Sigmoid colon (tissue), 6 donors: ENCODE measurements at regions not wholly inside any gene's neighbourhood (a gene's known extent, or its start where the extent isn't known, plus 50 kb on each side); places are given as distances from the start of the nearest gene placed in this dataset.

Experiments used
- DNase-seq: peaks from one replicate; pipeline ENCODE4 v3.0.0-alpha.2; 2019
- H3K27ac ChIP-seq, 4 donors: fragments of 200-600 bp; sonication (generic); one replicate each; pipeline ENCODE4 v1.5.1; 2016 to 2019; ENCODE audit warnings: mild to moderate bottlenecking in 1 of 4
- H3K27me3 ChIP-seq, 3 donors: fragments of 200-600 bp; sonication (generic); one replicate each; pipeline ENCODE4 v1.5.1; 2019; ENCODE audit warnings: mild to moderate bottlenecking in 1 of 3
- H3K36me3 ChIP-seq, 4 donors: fragments of 200-600 bp; sonication (generic); one replicate each; pipeline ENCODE4 v1.5.1; 2016 to 2019
- H3K4me1 ChIP-seq, 4 donors: fragments of 200-600 bp; sonication (generic); one replicate each; pipeline ENCODE4 v1.5.1; 2017 to 2019
- H3K4me3 ChIP-seq, 4 donors: fragments of 200-600 bp; sonication (generic); one replicate each; pipeline ENCODE4 v1.5.1; 2017 to 2019; ENCODE audit warnings: mild to moderate bottlenecking in 2 of 4, moderate library complexity in 1 of 4
- H3K9me3 ChIP-seq, 4 donors: fragments of 200-600 bp in 3 of 4; sonication (generic) in 3 of 4; one replicate each; pipeline versions ENCODE4 v1.5.1 to v1.6.1; 2013 to 2019
- CTCF ChIP-seq, 4 experiments: fragments of 450-650 bp in 3 of 4; fragments of 200-600 bp in 1 of 4; IDR thresholded peaks; one replicate each; pipeline ENCODE4 v1.5.1; 2016 to 2019; ENCODE audit warnings: antibody characterized with exemption in 4 of 4, mild to moderate bottlenecking in 3 of 4, moderate library complexity in 2 of 4
- EP300 ChIP-seq, 4 donors: sonication (generic); formaldehyde crosslinking; IDR thresholded peaks; one replicate each; pipeline ENCODE4 v1.6.1; 2017; ENCODE audit warnings: antibody characterized with exemption in 4 of 4
- POLR2A ChIP-seq, 2 donors: fragments of 450-650 bp; IDR thresholded peaks; one replicate each; pipeline ENCODE4 v1.6.1; 2016; ENCODE audit warnings: antibody characterized with exemption in 2 of 2, mild to moderate bottlenecking in 2 of 2, moderate library complexity in 2 of 2
- POLR2AphosphoS5 ChIP-seq, 4 donors: sonication (generic); formaldehyde crosslinking; IDR thresholded peaks; one replicate each; pipeline ENCODE4 v1.6.1; 2017; ENCODE audit warnings: antibody characterized with exemption in 4 of 4
- WGBS, 2 donors: extraction: QIAGEN DNeasy Blood & Tissue Kit; methylation state at CpG; one replicate each; pipeline ENCODE4 v1.1.7; 2013; 5-methylcytosine and 5-hydroxymethylcytosine counted together
- intact Hi-C: fragments of 100-400 bp; cut with DNase I; formaldehyde crosslinking; loops from one replicate; pipeline ENCODE4 v1.15.1; 2023
- donor health status: healthy with polysubstance abuse.
- donor health status: healthy.

GRCh38 chr11:92111287-92111686 is 113.3 kb upstream of the FAT3 start:
- H3K4me3 ChIP-seq: no peak overlapping the region
- H3K27ac ChIP-seq: no peak overlapping the region
- H3K36me3 ChIP-seq: no peaks in the 10 kb centered on the region
- DNase-seq: no peak
- peaks cover 0 to 3% (median 0%) of the 10 kb centered on the region in 4 donors for H3K9me3 ChIP-seq
- WGBS, 2 donors: 55 to 73% methylated on average over 4 of the region's 4 CpGs
- H3K4me1 ChIP-seq: no peaks in the 10 kb centered on the region
- intact Hi-C loops: no loop called here
- TF ChIP-seq EP300 (IDR thresholded peaks at IDR 0.05) (no peak), POLR2AphosphoS5 (IDR thresholded peaks at IDR 0.05) (no peak), POLR2A (IDR thresholded peaks at IDR 0.05) (no peak), CTCF (IDR thresholded peaks at IDR 0.05) (no peak)
- no peaks in the 10 kb centered on the region for H3K27me3 ChIP-seq

- 63 to 72% methylated on average over 1 of the region's 1 CpG for WGBS, 2 donors
- intact Hi-C loops: no loop called here
- TF ChIP-seq EP300 (IDR thresholded peaks at IDR 0.05): no peak
- TF ChIP-seq POLR2A (IDR thresholded peaks at IDR 0.05): no peak
- TF ChIP-seq CTCF (IDR thresholded peaks at IDR 0.05): no peak
- TF ChIP-seq POLR2AphosphoS5 (IDR thresholded peaks at IDR 0.05): no peak
These were observed 115.2 kb upstream of the FAT3 start for GRCh38 chr11:92109466-92109865.

GRCh38 chr11:92107331-92107730 is 117.3 kb upstream of the FAT3 start:
- intact Hi-C loops: no loop called here
- Histone ChIP-seq H3K9me3 (no peaks in the 10 kb centered on the region), H3K4me3 (no peak overlapping the region), H3K4me1 (no peaks in the 10 kb centered on the region), H3K27me3 (no peaks in the 10 kb centered on the region), H3K36me3 (no peaks in the 10 kb centered on the region), H3K27ac (no peak overlapping the region)
- DNase-seq: no peak
- WGBS, 2 donors: 77 to 81% methylated on average over 5 of the region's 5 CpGs
- TF ChIP-seq CTCF (IDR thresholded peaks at IDR 0.05) (no peak), POLR2A (IDR thresholded peaks at IDR 0.05) (no peak), EP300 (IDR thresholded peaks at IDR 0.05) (no peak), POLR2AphosphoS5 (IDR thresholded peaks at IDR 0.05) (no peak)

More at GRCh38 chr11:92109466-92109865, 115.2 kb upstream of the FAT3 start:
- Histone ChIP-seq H3K4me3 (no peak overlapping the region), H3K36me3 (no peaks in the 10 kb centered on the region), H3K27me3 (no peaks in the 10 kb centered on the region), H3K4me1 (no peaks in the 10 kb centered on the region), H3K27ac (no peak overlapping the region), H3K9me3 (peaks cover 0 to 3% (median 0%) of the 10 kb centered on the region in 4 donors)
- DNase-seq: no peak

- WGBS, 2 donors: 86 to 90% methylated on average over 1 of the region's 1 CpG
- peaks cover 0 to 7% (median 0%) of the 10 kb centered on the region in 4 donors for H3K4me1 ChIP-seq
- H3K27ac ChIP-seq: no peak overlapping the region
- no peak overlapping the region for H3K4me3 ChIP-seq
- DNase-seq: no peak
- intact Hi-C loops: no loop called here
- H3K27me3 ChIP-seq: no peaks in the 10 kb centered on the region
- no peaks in the 10 kb centered on the region for H3K9me3 ChIP-seq
- TF ChIP-seq POLR2A (IDR thresholded peaks at IDR 0.05) (no peak), POLR2AphosphoS5 (IDR thresholded peaks at IDR 0.05) (no peak), CTCF (IDR thresholded peaks at IDR 0.05) (no peak), EP300 (IDR thresholded peaks at IDR 0.05) (no peak)
- no peaks in the 10 kb centered on the region for H3K36me3 ChIP-seq
These were observed 120.3 kb upstream of the FAT3 start for GRCh38 chr11:92104349-92104748.

GRCh38 chr11:92101920-92102319 is 122.7 kb upstream of the FAT3 start:
- H3K27me3 ChIP-seq: no peaks in the 10 kb centered on the region
- no peak for DNase-seq
- 58 to 71% methylated on average over 1 of the region's 1 CpG for WGBS, 2 donors
- no peak overlapping the region for H3K27ac ChIP-seq
- TF ChIP-seq POLR2AphosphoS5 (IDR thresholded peaks at IDR 0.05): no peak
- no peak for TF ChIP-seq EP300 (IDR thresholded peaks at IDR 0.05)
- TF ChIP-seq POLR2A (IDR thresholded peaks at IDR 0.05): no peak
- TF ChIP-seq CTCF (IDR thresholded peaks at IDR 0.05): no peak
- peaks cover 0 to 7% (median 0%) of the 10 kb centered on the region in 4 donors for H3K4me1 ChIP-seq
- H3K4me3 ChIP-seq: no peak overlapping the region
- H3K9me3 ChIP-seq: no peaks in the 10 kb centered on the region
- H3K36me3 ChIP-seq: no peaks in the 10 kb centered on the region
- intact Hi-C loops: no loop called here
